ENCODE measurements at regions not wholly inside any gene's neighbourhood (a gene's known extent, or its start where the extent isn't known, plus 50 kb on each side); places are given as distances from the start of the nearest gene placed in this dataset.

DNA sequence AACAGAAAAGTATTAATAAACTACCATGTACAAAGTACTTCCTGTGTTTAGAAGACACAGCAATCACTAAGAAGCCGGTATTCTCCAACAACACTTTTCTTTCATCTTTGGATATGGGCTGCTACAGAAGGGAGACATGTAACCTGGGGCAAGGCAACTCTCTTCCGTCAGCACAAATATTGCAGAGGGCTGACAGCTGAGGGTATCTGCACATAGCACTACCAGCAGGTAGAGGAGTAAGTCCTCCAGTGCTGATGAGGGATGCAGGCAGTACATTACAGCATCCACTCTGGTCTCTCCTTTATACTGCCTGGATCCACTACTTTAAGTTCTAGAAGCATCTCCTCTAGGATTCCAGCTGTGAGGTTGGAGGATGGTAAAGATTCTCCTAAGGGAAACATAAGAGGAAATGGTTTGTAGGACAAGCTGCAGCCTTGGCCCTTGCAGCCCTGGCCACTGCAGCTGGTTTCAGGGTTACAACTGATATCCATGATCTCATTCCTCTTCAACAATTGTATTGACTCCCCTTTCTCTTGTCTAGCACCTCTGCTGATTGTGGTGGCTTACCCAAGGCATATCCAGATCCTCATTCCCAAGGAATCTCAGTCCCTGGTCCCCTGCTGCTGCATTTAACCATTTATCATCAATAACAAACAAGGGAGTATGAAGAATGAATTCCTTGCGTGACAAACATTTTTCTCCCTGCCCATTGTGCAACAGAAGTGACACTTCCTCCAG, 110.7 kb upstream of the ADGRF1 start:
- no peak for TF ChIP-seq CTCF (IDR thresholded peaks at IDR 0.05)
- Mint-ChIP-seq H3K4me1 (no peaks in the 10 kb centered on the region), H3K36me3 (ENCODE audit: low read depth) (no peaks in the 10 kb centered on the region), H3K27me3 (peaks cover 3% of the 10 kb centered on the region), H3K27ac (no peak overlapping the region), H3K4me3 (no peak overlapping the region), H3K9me3 (no peaks in the 10 kb centered on the region)
- CTCF ChIA-PET = no interaction called here
- intact Hi-C loops (cut with micrococcal nuclease) = no loop called here
- no peak for ATAC-seq (ENCODE audit: low read depth)
- no peak for DNase-seq
- POLR2A ChIA-PET = no interaction called here

DNA sequence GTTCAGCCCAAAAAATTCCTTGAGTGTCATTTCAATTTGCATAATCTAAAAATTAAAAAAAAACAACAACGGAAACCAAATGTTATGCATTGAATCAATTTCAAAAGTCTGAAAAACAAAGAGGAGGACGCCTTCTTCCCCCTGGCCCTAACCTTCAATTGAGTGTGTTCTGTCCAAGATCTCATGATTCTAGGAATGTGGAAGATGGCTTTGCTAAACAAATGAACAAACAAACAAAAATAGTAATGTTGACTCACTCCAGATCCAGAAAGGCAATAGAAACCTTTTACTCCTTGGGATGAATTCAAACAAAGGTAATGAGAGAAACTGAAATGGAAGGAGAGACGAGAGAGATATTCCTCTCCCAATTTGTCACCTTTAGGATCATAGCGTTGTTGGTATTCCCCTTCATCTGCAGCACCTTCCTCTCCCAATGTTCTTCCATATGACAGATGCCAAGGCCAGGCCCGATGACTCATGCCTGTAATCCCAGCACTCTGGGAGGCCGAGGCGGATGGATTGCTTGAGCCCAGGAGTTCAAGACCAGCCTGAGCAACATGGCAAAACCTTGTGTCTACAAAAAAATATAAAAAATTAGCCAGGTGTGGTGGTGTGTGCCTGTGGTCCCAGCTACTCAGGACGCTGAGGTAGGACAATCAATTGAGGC, 109.2 kb upstream of the ADGRF1 start:
- intact Hi-C loops (cut with micrococcal nuclease) = no loop called here
- ATAC-seq (ENCODE audit: low read depth) (no peak), DNase-seq (no peak)
- POLR2A ChIA-PET = no interaction called here
- H3K4me3 Mint-ChIP-seq = no peak overlapping the region
- CTCF ChIA-PET = no interaction called here
- peaks cover 3% of the 10 kb centered on the region for H3K27me3 Mint-ChIP-seq
- no peaks in the 10 kb centered on the region for H3K9me3 Mint-ChIP-seq
- H3K27ac Mint-ChIP-seq = no peak overlapping the region
- H3K36me3 Mint-ChIP-seq (ENCODE audit: low read depth) = no peaks in the 10 kb centered on the region
- H3K4me1 Mint-ChIP-seq = no peaks in the 10 kb centered on the region
- TF ChIP-seq CTCF (IDR thresholded peaks at IDR 0.05) = no peak

GRCh38 chr6:47149554-47149953, 107.4 kb upstream of the ADGRF1 start:
- H3K36me3 Mint-ChIP-seq (ENCODE audit: low read depth) = no peaks in the 10 kb centered on the region
- POLR2A ChIA-PET = no interaction called here
- no peak overlapping the region for H3K27ac Mint-ChIP-seq
- CTCF ChIA-PET = no interaction called here
- no peak overlapping the region for H3K4me3 Mint-ChIP-seq
- ATAC-seq (ENCODE audit: low read depth) (no peak), DNase-seq (no peak)
- no peak for TF ChIP-seq CTCF (IDR thresholded peaks at IDR 0.05)
- no peaks in the 10 kb centered on the region for H3K4me1 Mint-ChIP-seq
- no peaks in the 10 kb centered on the region for H3K9me3 Mint-ChIP-seq
- H3K27me3 Mint-ChIP-seq = peaks cover 6% of the 10 kb centered on the region
- intact Hi-C loops (cut with micrococcal nuclease) = no loop called here

- TF ChIP-seq CTCF (IDR thresholded peaks at IDR 0.05) = no peak
- POLR2A ChIA-PET = no interaction called here
Measured at GRCh38 chr6:47149066-47149465, 106.9 kb upstream of the ADGRF1 start.

DNA sequence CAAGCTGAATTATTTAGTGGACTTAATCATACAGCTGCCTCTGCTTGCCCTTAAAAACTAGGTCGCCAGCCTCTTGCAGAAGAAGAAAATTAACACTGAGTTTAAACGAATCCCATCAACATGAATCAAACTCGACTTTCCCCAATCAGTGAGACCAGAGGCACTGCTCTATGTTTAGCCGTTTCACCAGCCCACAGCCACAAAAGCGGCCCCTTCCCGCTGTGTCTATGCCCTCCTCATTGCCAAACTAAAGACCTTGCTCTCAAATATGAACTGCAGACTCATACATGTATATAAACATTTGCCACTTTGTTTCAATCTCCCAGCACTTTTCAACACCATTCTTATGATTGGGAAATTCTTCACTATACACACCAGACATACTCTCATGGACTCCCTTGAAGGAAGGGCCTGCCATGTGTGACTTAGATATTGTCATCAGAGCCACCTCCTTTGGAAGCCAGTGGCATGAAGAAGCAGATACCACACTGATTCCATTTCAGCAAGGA, 105.8 kb upstream of the ADGRF1 start:
- no peak overlapping the region for H3K4me3 Mint-ChIP-seq
- DNase-seq (no peak), ATAC-seq (ENCODE audit: low read depth) (no peak)
- H3K27me3 Mint-ChIP-seq = peaks cover 6% of the 10 kb centered on the region
- no peak overlapping the region for H3K27ac Mint-ChIP-seq
- no peaks in the 10 kb centered on the region for H3K4me1 Mint-ChIP-seq
- POLR2A ChIA-PET = no interaction called here
- H3K9me3 Mint-ChIP-seq = no peaks in the 10 kb centered on the region
- CTCF ChIA-PET = no interaction called here
- intact Hi-C loops (cut with micrococcal nuclease) = no loop called here
- TF ChIP-seq CTCF (IDR thresholded peaks at IDR 0.05) = no peak
- H3K36me3 Mint-ChIP-seq (ENCODE audit: low read depth) = no peaks in the 10 kb centered on the region

More at GRCh38 chr6:47149066-47149465, 106.9 kb upstream of the ADGRF1 start:
- H3K4me3 Mint-ChIP-seq = no peak overlapping the region
- H3K27me3 Mint-ChIP-seq = peaks cover 6% of the 10 kb centered on the region
- H3K4me1 Mint-ChIP-seq = no peaks in the 10 kb centered on the region
- no peaks in the 10 kb centered on the region for H3K9me3 Mint-ChIP-seq
- ATAC-seq (ENCODE audit: low read depth) (no peak), DNase-seq (no peak)
- CTCF ChIA-PET = no interaction called here
- intact Hi-C loops (cut with micrococcal nuclease) = no loop called here
- no peaks in the 10 kb centered on the region for H3K36me3 Mint-ChIP-seq (ENCODE audit: low read depth)
- no peak overlapping the region for H3K27ac Mint-ChIP-seq

All from activated B cell treated with CpG ODN at 0.5 μM for 24 hours (primary cell).